HCT116 (cell line): ENCODE measurements at regions not wholly inside any gene's neighbourhood (a gene's known extent, or its start where the extent isn't known, plus 50 kb on each side); places are given as distances from the start of the nearest gene placed in this dataset.

Source experiments
- ATAC-seq: fragments of 200-7000 bp; cut with Tn5 transposase; 2 replicates; pipeline ENCODE4 v1.9.1; 2020; ENCODE audit warnings: mild to moderate bottlenecking, moderate library complexity
- BruUV-seq: library from RNA; stranded (reverse); fragments of 400-500 nt; replicated peaks from 2 replicates; lab custom pipeline; 2021; lab: Mats Ljungman, UMichigan
- CTCF ChIA-PET: fragments of 300-600 bp; sonication (Branson Sonifier 250); formaldehyde crosslinking; loops from one replicate; lab custom pipeline; 2021; ENCODE audit warnings: antibody characterized with exemption; lab: Charles Lee
- POLR2A ChIA-PET: fragments of 300-600, 350-600 bp; sonication (Branson Sonifier 250); formaldehyde crosslinking; loops from one replicate; lab custom pipeline; 2021; ENCODE audit warnings: antibody characterized with exemption; lab: Charles Lee
- RAD21 ChIA-PET, 2 experiments: fragments of 300-600 bp; sonication (Branson Sonifier 250); formaldehyde crosslinking; loops; one replicate each; lab custom pipeline; 2023; ENCODE audit warnings: low total read pairs in 2 of 2; ENCODE audit not compliant: uncharacterized antibody in 2 of 2, unreplicated experiment in 2 of 2, low non-redundant PET in 1 of 2; lab: Charles Lee
- DNase-seq: peaks from one replicate; pipeline ENCODE4 v3.0.0-alpha.2; 2010; ENCODE audit warnings: low read depth, low spot score
- H2AFZ ChIP-seq: fragments of 200-600 bp; shearing (Covaris generic), sonication (generic); 2 replicates; pipeline ENCODE4 v1.6.1; 2017; ENCODE audit warnings: low read depth, mixed run types, mixed read lengths, antibody characterized with exemption, low read length; ENCODE audit not compliant: poor library complexity, severe bottlenecking
- H3K27ac ChIP-seq: 2 replicates; pipeline ENCODE4 v1.5.1; 2012; ENCODE audit warnings: low read depth, low read length
- H3K27me3 ChIP-seq: fragments of 200-600 bp; sonication (generic); 2 replicates; pipeline ENCODE4 v1.6.1; 2016; ENCODE audit warnings: mixed run types, low read length, mixed read lengths; ENCODE audit not compliant: insufficient read depth
- H3K36me3 ChIP-seq, 2 experiments: fragments of 200-500 bp in 1 of 2; fragments of 200-600 bp in 1 of 2; sonication (Bioruptor generic) in 1 of 2; sonication (generic) in 1 of 2; 2 replicates each; pipeline versions ENCODE4 v1.5.1 to v1.6.1; 2014 to 2016; ENCODE audit warnings: low read length in 2 of 2, inconsistent platforms in 1 of 2, mixed read lengths in 1 of 2, mixed run types in 1 of 2; ENCODE audit not compliant: insufficient read depth in 2 of 2, control insufficient read depth in 1 of 2
- H3K4me1 ChIP-seq, 2 experiments: fragments of 200-600 bp in 1 of 2; sonication (generic) in 1 of 2; 2 replicates each; pipeline versions ENCODE4 v1.5.1 to v1.6.1; 2012 to 2017; ENCODE audit warnings: low read length in 2 of 2, inconsistent platforms in 1 of 2, mild to moderate bottlenecking in 1 of 2, mixed read lengths in 1 of 2, mixed run types in 1 of 2, moderate library complexity in 1 of 2; ENCODE audit not compliant: insufficient read depth in 2 of 2, control insufficient read depth in 1 of 2
- H3K4me2 ChIP-seq: fragments of 200-600 bp; sonication (generic); 2 replicates; pipeline ENCODE4 v1.6.1; 2017; ENCODE audit warnings: mixed run types, low read length, mixed read lengths
- H3K4me3 ChIP-seq, 2 experiments: fragments of 200-600 bp in 1 of 2; sonication (generic) in 1 of 2; replicated peaks in 1 of 2; 2 replicates each; pipeline ENCODE4 v1.5.1; 2011 to 2016; ENCODE audit warnings: low read length in 2 of 2, control low read depth in 1 of 2, low read depth in 1 of 2, mild to moderate bottlenecking in 1 of 2, mixed read lengths in 1 of 2, mixed run types in 1 of 2
- H3K79me2 ChIP-seq: fragments of 200-600 bp; sonication (generic); 2 replicates; pipeline ENCODE4 v1.6.1; 2017; ENCODE audit warnings: mild to moderate bottlenecking, mixed run types, low read length, moderate library complexity, mixed read lengths; ENCODE audit not compliant: insufficient read depth
- H3K9ac ChIP-seq: fragments of 200-600 bp; sonication (generic); 2 replicates; pipeline ENCODE4 v1.6.1; 2016; ENCODE audit warnings: low read length, mixed read lengths
- H3K9me2 ChIP-seq: fragments of 200-600 bp; sonication (generic), shearing (Covaris generic); 2 replicates; pipeline ENCODE4 v1.6.1; 2017; ENCODE audit warnings: mixed run types, mild to moderate bottlenecking, moderate library complexity; ENCODE audit not compliant: insufficient read depth
- H3K9me3 ChIP-seq, 2 experiments: fragments of 200-500 bp in 1 of 2; fragments of 200-600 bp in 1 of 2; sonication (Bioruptor generic) in 1 of 2; sonication (generic) in 1 of 2; 2 replicates each; pipeline ENCODE4 v1.6.1; 2014 to 2017; ENCODE audit warnings: low read length in 2 of 2, mixed read lengths in 2 of 2, inconsistent platforms in 1 of 2, low read depth in 1 of 2, mild to moderate bottlenecking in 1 of 2, mixed run types in 1 of 2, moderate library complexity in 1 of 2; ENCODE audit not compliant: control insufficient read depth in 1 of 2, insufficient read depth in 1 of 2
- H4K20me1 ChIP-seq: fragments of 200-600 bp; sonication (generic), shearing (Covaris generic); 2 replicates; pipeline ENCODE4 v1.6.1; 2017; ENCODE audit warnings: mixed run types, mild to moderate bottlenecking, moderate library complexity; ENCODE audit not compliant: insufficient read depth
- CBX3 ChIP-seq: IDR thresholded peaks from 2 replicates; pipeline ENCODE4 v1.6.1; 2012; ENCODE audit warnings: low read depth
- CEBPB ChIP-seq: IDR thresholded peaks from 2 replicates; pipeline ENCODE4 v1.6.1; 2012; ENCODE audit warnings: low read depth
- EGR1 ChIP-seq: IDR thresholded peaks from 2 replicates; pipeline ENCODE4 v1.6.1; 2012; ENCODE audit warnings: low read depth
- EZH2phosphoT487 ChIP-seq: fragments of 200-600 bp; IDR thresholded peaks from 2 replicates; pipeline ENCODE4 v1.6.1; 2018; ENCODE audit warnings: antibody characterized with exemption, borderline replicate concordance
- SP1 ChIP-seq: IDR thresholded peaks from 2 replicates; pipeline ENCODE4 v1.6.1; 2012; ENCODE audit warnings: low read depth
- intact Hi-C: fragments of 100-400 bp; cut with micrococcal nuclease; formaldehyde crosslinking; loops from 2 replicates; pipeline ENCODE4 v1.10.0; 2022
- TF ChIP-seq, protein P1 (sequence below): IDR thresholded peaks from 2 replicates; pipeline ENCODE4 v1.6.1; 2012; ENCODE audit warnings: low read depth

DNA sequence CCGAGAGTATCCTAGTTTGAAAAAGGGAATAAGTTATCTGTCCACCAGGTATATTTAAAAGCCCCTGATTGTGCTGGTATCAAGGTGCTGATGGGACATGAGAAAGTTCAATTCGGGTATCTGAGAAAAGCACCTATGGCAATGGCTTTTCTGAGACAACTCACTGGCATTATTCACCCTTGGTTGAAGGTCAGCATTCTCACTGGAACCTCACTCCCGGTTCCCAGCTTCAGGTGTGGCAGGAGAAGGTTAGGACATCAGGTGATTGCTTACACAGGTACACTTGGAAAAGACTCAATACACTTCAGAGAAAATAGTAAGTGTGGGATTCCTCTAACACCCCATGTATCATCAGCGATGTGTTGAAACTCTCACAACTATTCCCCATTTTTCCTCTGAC, 643.1 kb downstream of the INHBA start:
- H3K9ac ChIP-seq, result no peak overlapping the region
- H3K27me3 ChIP-seq, result no peaks in the 10 kb centered on the region
- intact Hi-C loops, result no loop called here
- H4K20me1 ChIP-seq, result no peaks in the 10 kb centered on the region
- peaks cover 0 to 4% of the 10 kb centered on the region in 2 experiments; a peak in 1 of 4 replicates for H3K9me3 ChIP-seq
- no TSS peak for BruUV-seq
- POLR2A ChIA-PET, result no interaction called here
- no peak for DNase-seq
- RAD21 ChIA-PET, result no interaction called here
- H3K27ac ChIP-seq, result no peak overlapping the region
- H3K4me1 ChIP-seq, result no peaks in the 10 kb centered on the region
- H2AFZ ChIP-seq, result no peak overlapping the region
- no peaks in the 10 kb centered on the region for H3K79me2 ChIP-seq
- no peaks in the 10 kb centered on the region for H3K36me3 ChIP-seq
- H3K4me2 ChIP-seq, result no peak overlapping the region
- H3K9me2 ChIP-seq, result no peaks in the 10 kb centered on the region
- CTCF ChIA-PET, result no interaction called here
- TF ChIP-seq, protein P1, sequence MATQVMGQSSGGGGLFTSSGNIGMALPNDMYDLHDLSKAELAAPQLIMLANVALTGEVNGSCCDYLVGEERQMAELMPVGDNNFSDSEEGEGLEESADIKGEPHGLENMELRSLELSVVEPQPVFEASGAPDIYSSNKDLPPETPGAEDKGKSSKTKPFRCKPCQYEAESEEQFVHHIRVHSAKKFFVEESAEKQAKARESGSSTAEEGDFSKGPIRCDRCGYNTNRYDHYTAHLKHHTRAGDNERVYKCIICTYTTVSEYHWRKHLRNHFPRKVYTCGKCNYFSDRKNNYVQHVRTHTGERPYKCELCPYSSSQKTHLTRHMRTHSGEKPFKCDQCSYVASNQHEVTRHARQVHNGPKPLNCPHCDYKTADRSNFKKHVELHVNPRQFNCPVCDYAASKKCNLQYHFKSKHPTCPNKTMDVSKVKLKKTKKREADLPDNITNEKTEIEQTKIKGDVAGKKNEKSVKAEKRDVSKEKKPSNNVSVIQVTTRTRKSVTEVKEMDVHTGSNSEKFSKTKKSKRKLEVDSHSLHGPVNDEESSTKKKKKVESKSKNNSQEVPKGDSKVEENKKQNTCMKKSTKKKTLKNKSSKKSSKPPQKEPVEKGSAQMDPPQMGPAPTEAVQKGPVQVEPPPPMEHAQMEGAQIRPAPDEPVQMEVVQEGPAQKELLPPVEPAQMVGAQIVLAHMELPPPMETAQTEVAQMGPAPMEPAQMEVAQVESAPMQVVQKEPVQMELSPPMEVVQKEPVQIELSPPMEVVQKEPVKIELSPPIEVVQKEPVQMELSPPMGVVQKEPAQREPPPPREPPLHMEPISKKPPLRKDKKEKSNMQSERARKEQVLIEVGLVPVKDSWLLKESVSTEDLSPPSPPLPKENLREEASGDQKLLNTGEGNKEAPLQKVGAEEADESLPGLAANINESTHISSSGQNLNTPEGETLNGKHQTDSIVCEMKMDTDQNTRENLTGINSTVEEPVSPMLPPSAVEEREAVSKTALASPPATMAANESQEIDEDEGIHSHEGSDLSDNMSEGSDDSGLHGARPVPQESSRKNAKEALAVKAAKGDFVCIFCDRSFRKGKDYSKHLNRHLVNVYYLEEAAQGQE, result no peak
- no peak for TF ChIP-seq EZH2phosphoT487
- TF ChIP-seq CEBPB, result no peak
- no peak for TF ChIP-seq EGR1
- no peak for TF ChIP-seq CBX3
- no peak for TF ChIP-seq SP1
- no peak overlapping the region for H3K4me3 ChIP-seq
- ATAC-seq, result no peak
